ENCODE measurements at regions not wholly inside any gene's neighbourhood (a gene's known extent, or its start where the extent isn't known, plus 50 kb on each side); places are given as distances from the start of the nearest gene placed in this dataset.

- no peak for DNase-seq
- intact Hi-C loops (cut with DNase I; ENCODE audit: low total_unique reads) = no loop called here
- no peaks in the 10 kb centered on the region for H3K36me3 ChIP-seq
- H3K27ac ChIP-seq = no peak overlapping the region
- H3K4me1 ChIP-seq = no peaks in the 10 kb centered on the region
- H3K9me3 ChIP-seq = no peaks in the 10 kb centered on the region
- no peak overlapping the region for H3K4me3 ChIP-seq
- no peaks in the 10 kb centered on the region for H3K27me3 ChIP-seq
- TF ChIP-seq CTCF (IDR thresholded peaks at IDR 0.05) = no peak
- TF ChIP-seq POLR2A (IDR thresholded peaks at IDR 0.05) = no peak
Measured at GRCh38 chr5:19314840-19315239, 673.2 kb downstream of the CDH18 start.

DNA sequence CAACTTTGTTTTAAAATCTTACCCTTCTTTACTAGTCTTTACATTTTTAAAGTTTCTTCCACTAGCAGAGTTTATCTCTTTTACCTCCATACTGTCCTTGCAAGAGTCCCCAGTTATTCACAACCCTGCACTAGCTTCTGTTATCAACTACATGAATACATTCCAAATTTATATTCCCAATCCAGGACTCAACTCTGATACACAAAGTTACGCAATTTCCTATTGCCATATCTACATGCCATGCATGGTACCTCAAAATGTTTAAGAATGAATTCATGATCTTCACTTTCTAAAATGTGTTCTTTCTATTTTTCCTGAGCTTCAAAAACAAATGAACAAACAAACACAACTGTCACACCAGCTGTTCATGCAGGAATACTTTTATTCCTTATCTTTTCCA, 668.7 kb downstream of the CDH18 start:
- Histone ChIP-seq H3K9me3 (no peaks in the 10 kb centered on the region), H3K27me3 (no peaks in the 10 kb centered on the region), H3K4me3 (no peak overlapping the region), H3K36me3 (no peaks in the 10 kb centered on the region), H3K27ac (no peak overlapping the region), H3K4me1 (no peaks in the 10 kb centered on the region)
- no peak for DNase-seq
- TF ChIP-seq POLR2A (IDR thresholded peaks at IDR 0.05) = no peak
- intact Hi-C loops (cut with DNase I; ENCODE audit: low total_unique reads) = no loop called here

DNA sequence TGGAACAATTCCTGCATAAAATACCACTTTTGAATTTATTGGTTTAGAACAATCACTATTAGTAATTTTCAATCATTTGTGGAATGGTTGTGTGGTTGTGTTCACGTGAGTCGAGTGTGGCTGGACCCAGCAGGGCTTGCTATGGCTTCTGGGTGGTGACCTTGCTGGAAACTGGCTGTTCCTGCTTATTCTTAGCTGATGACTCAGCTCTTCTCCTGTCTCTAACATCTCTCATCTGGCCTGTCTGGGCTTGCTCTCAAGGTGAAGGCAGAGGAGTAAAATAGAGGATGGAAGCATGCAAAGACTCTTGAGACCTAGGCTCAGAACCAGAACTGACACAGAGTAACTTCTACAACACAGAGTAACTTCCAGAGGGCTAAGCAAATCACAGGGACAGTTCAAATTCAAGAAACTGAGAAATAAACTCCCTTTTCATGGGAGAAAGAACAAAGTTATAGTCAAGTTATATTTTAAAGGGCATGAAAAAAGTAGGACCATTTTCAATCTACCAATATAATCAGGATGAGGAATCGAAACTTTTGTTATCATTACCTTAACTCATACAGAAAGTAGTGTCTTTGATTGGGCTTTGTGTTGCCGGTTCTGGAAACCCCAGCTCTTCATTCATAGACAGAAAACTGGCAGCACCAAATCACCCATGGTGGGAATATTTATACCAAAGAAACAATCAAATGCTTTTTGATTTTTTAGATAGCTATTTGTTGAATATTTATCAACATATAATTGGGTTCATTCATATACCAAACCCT, 665.1 kb downstream of the CDH18 start:
- no peaks in the 10 kb centered on the region for H3K36me3 ChIP-seq
- DNase-seq = no peak
- intact Hi-C loops (cut with DNase I; ENCODE audit: low total_unique reads) = no loop called here

DNA sequence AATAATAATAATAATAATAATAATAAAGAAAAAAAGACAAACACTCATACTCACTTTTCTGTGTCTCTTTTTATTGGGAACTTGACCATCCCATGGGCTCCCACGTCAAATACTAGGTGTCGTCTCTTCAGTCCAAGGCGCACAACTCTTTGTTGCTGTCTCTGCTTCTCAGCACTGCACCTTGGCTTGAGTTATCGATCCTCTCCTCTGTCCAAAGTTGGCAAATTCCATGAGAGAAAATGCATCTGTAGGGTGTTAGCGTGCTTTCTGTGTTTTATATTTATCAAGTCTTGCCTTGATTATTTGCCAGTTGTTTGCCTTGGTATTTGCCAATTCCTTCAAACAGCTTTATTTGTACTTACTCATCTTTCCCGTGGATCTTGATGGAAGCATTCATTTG, 653.7 kb downstream of the CDH18 start:
- no peaks in the 10 kb centered on the region for H3K9me3 ChIP-seq
- no peak overlapping the region for H3K4me3 ChIP-seq
- no peaks in the 10 kb centered on the region for H3K27me3 ChIP-seq
- TF ChIP-seq POLR2A (IDR thresholded peaks at IDR 0.05) (no peak), CTCF (IDR thresholded peaks at IDR 0.05) (no peak)
- H3K27ac ChIP-seq = no peak overlapping the region
- DNase-seq = no peak
- no peaks in the 10 kb centered on the region for H3K4me1 ChIP-seq
- H3K36me3 ChIP-seq = no peaks in the 10 kb centered on the region
- intact Hi-C loops (cut with DNase I; ENCODE audit: low total_unique reads) = no loop called here

More for the DNA sequence above, 665.1 kb downstream of the CDH18 start:
- no peak for TF ChIP-seq POLR2A (IDR thresholded peaks at IDR 0.05)
- TF ChIP-seq CTCF (IDR thresholded peaks at IDR 0.05) = no peak
- no peaks in the 10 kb centered on the region for H3K9me3 ChIP-seq
- no peak overlapping the region for H3K4me3 ChIP-seq
- no peak overlapping the region for H3K27ac ChIP-seq
- no peaks in the 10 kb centered on the region for H3K27me3 ChIP-seq
- H3K4me1 ChIP-seq = no peaks in the 10 kb centered on the region

GRCh38 chr5:19342942-19343341, 645.1 kb downstream of the CDH18 start:
- Histone ChIP-seq H3K4me3 (no peak overlapping the region), H3K9me3 (no peaks in the 10 kb centered on the region), H3K27me3 (no peaks in the 10 kb centered on the region), H3K36me3 (no peaks in the 10 kb centered on the region), H3K4me1 (no peaks in the 10 kb centered on the region), H3K27ac (no peak overlapping the region)
- intact Hi-C loops (cut with DNase I; ENCODE audit: low total_unique reads) = no loop called here
- TF ChIP-seq POLR2A (IDR thresholded peaks at IDR 0.05) (no peak), CTCF (IDR thresholded peaks at IDR 0.05) (no peak)
- no peak for DNase-seq

Data from uterus (tissue), 3 donors.